ENCODE measurements at regions not wholly inside any gene's neighbourhood (a gene's known extent, or its start where the extent isn't known, plus 50 kb on each side); places are given as distances from the start of the nearest gene placed in this dataset.

GRCh38 chr7:52504561-52504960, 530.9 kb upstream of the POM121L12 start:
- Histone ChIP-seq H3K4me3 (ENCODE audit: low read depth, low read length) (no peak overlapping the region), H3K27me3 (replicated peaks) (no peaks in the 10 kb centered on the region), H3K36me3 (replicated peaks) (no peaks in the 10 kb centered on the region), H3K27ac (no peak overlapping the region)
- no peak for DNase-seq
- in situ Hi-C loops (cut with HindIII; ENCODE audit: low pct_ligation_motif_present, low sequenced_read_pairs) = no loop called here
- no peak for TF ChIP-seq CTCF (IDR thresholded peaks at IDR 0.05; ENCODE audit: low read depth, low read length, missing control alignments)

GRCh38 chr7:52502281-52502680, 533.2 kb upstream of the POM121L12 start:
- in situ Hi-C loops (cut with HindIII; ENCODE audit: low pct_ligation_motif_present, low sequenced_read_pairs) = no loop called here
- no peaks in the 10 kb centered on the region for H3K27me3 ChIP-seq (replicated peaks)
- TF ChIP-seq CTCF (IDR thresholded peaks at IDR 0.05; ENCODE audit: low read depth, low read length, missing control alignments) = no peak
- no peak overlapping the region for H3K27ac ChIP-seq
- H3K4me3 ChIP-seq (ENCODE audit: low read depth, low read length) = no peak overlapping the region
- no peaks in the 10 kb centered on the region for H3K36me3 ChIP-seq (replicated peaks)
- no peak for DNase-seq

- no peak for TF ChIP-seq CTCF (IDR thresholded peaks at IDR 0.05; ENCODE audit: low read depth, low read length, missing control alignments)
- Histone ChIP-seq H3K27ac (no peak overlapping the region), H3K27me3 (replicated peaks) (no peaks in the 10 kb centered on the region), H3K4me3 (ENCODE audit: low read depth, low read length) (no peak overlapping the region), H3K36me3 (replicated peaks) (no peaks in the 10 kb centered on the region)
- no peak for DNase-seq
- in situ Hi-C loops (cut with HindIII; ENCODE audit: low pct_ligation_motif_present, low sequenced_read_pairs) = no loop called here
These were observed 533.7 kb upstream of the POM121L12 start for GRCh38 chr7:52501696-52502095.

- TF ChIP-seq CTCF (IDR thresholded peaks at IDR 0.05; ENCODE audit: low read depth, low read length, missing control alignments) = no peak
- no peak overlapping the region for H3K27ac ChIP-seq
- no peak for DNase-seq
- no peaks in the 10 kb centered on the region for H3K27me3 ChIP-seq (replicated peaks)
- in situ Hi-C loops (cut with HindIII; ENCODE audit: low pct_ligation_motif_present, low sequenced_read_pairs) = no loop called here
- H3K36me3 ChIP-seq (replicated peaks) = no peaks in the 10 kb centered on the region
- H3K4me3 ChIP-seq (ENCODE audit: low read depth, low read length) = no peak overlapping the region
These were observed 534.6 kb upstream of the POM121L12 start for GRCh38 chr7:52500841-52501240.

GRCh38 chr7:52498366-52498765, 537.1 kb upstream of the POM121L12 start:
- no peak for DNase-seq
- in situ Hi-C loops (cut with HindIII; ENCODE audit: low pct_ligation_motif_present, low sequenced_read_pairs) = no loop called here
- no peak for TF ChIP-seq CTCF (IDR thresholded peaks at IDR 0.05; ENCODE audit: low read depth, low read length, missing control alignments)

GRCh38 chr7:52486267-52486666, 549.2 kb upstream of the POM121L12 start:
- Histone ChIP-seq H3K27ac (no peak overlapping the region), H3K36me3 (replicated peaks) (no peaks in the 10 kb centered on the region), H3K4me3 (ENCODE audit: low read depth, low read length) (no peak overlapping the region), H3K27me3 (replicated peaks) (no peaks in the 10 kb centered on the region)
- DNase-seq = no peak
- in situ Hi-C loops (cut with HindIII; ENCODE audit: low pct_ligation_motif_present, low sequenced_read_pairs) = no loop called here
- TF ChIP-seq CTCF (IDR thresholded peaks at IDR 0.05; ENCODE audit: low read depth, low read length, missing control alignments) = no peak

More at GRCh38 chr7:52498366-52498765, 537.1 kb upstream of the POM121L12 start:
- Histone ChIP-seq H3K36me3 (replicated peaks) (no peaks in the 10 kb centered on the region), H3K27ac (no peak overlapping the region), H3K27me3 (replicated peaks) (no peaks in the 10 kb centered on the region), H3K4me3 (ENCODE audit: low read depth, low read length) (no peak overlapping the region)

Measured in brain microvascular endothelial cell (primary cell).